ENCODE measurements at regions not wholly inside any gene's neighbourhood (a gene's known extent, or its start where the extent isn't known, plus 50 kb on each side); places are given as distances from the start of the nearest gene placed in this dataset.

- no peak for DNase-seq (ENCODE audit: low spot score)
Observed at GRCh38 chr4:30443289-30443688, 276.9 kb upstream of the PCDH7 start.

- no peak for DNase-seq (ENCODE audit: low spot score)
Observed at GRCh38 chr4:30450474-30450873, 269.7 kb upstream of the PCDH7 start.

- no peak for DNase-seq (ENCODE audit: low spot score)
Observed at GRCh38 chr4:30454504-30454903, 265.7 kb upstream of the PCDH7 start.

GRCh38 chr4:30456716-30457115 is 263.5 kb upstream of the PCDH7 start:
- DNase-seq (ENCODE audit: low spot score), result no peak

GRCh38 chr4:30460818-30461217 is 259.4 kb upstream of the PCDH7 start:
- DNase-seq (ENCODE audit: low spot score), result no peak

GRCh38 chr4:30461218-30461617 is 259.0 kb upstream of the PCDH7 start:
- no peak for DNase-seq (ENCODE audit: low spot score)

- no peak for DNase-seq (ENCODE audit: low spot score)
Observed at GRCh38 chr4:30462445-30463090, 257.6 kb upstream of the PCDH7 start.

GRCh38 chr4:30471861-30472260 is 248.3 kb upstream of the PCDH7 start:
- no peak for DNase-seq (ENCODE audit: low spot score)

- DNase-seq (ENCODE audit: low spot score), result no peak
Observed at GRCh38 chr4:30473225-30473624, 246.9 kb upstream of the PCDH7 start.

- no peak for DNase-seq (ENCODE audit: low spot score)
Observed at GRCh38 chr4:30495251-30495650, 224.9 kb upstream of the PCDH7 start.

GRCh38 chr4:30495651-30496310 is 224.4 kb upstream of the PCDH7 start:
- no peak for DNase-seq (ENCODE audit: low spot score)

- no peak for DNase-seq (ENCODE audit: low spot score)
Observed at GRCh38 chr4:30511751-30512150, 208.4 kb upstream of the PCDH7 start.

- no peak for DNase-seq (ENCODE audit: low spot score)
Observed at GRCh38 chr4:30518211-30518610, 202.0 kb upstream of the PCDH7 start.

GRCh38 chr4:30525662-30526315 is 194.4 kb upstream of the PCDH7 start:
- DNase-seq (ENCODE audit: low spot score), result no peak

- no peak for DNase-seq (ENCODE audit: low spot score)
Observed at GRCh38 chr4:30535255-30535654, 184.9 kb upstream of the PCDH7 start.

- DNase-seq (ENCODE audit: low spot score), result no peak
Observed at GRCh38 chr4:30536231-30536630, 183.9 kb upstream of the PCDH7 start.

- DNase-seq (ENCODE audit: low spot score), result no peak
Observed at GRCh38 chr4:30537456-30537855, 182.7 kb upstream of the PCDH7 start.

GRCh38 chr4:30538794-30539193 is 181.4 kb upstream of the PCDH7 start:
- no peak for DNase-seq (ENCODE audit: low spot score)

GRCh38 chr4:30543057-30543456 is 177.1 kb upstream of the PCDH7 start:
- DNase-seq (ENCODE audit: low spot score), result no peak

GRCh38 chr4:30553151-30553550 is 167.0 kb upstream of the PCDH7 start:
- DNase-seq (ENCODE audit: low spot score), result no peak

GRCh38 chr4:30553706-30554105 is 166.5 kb upstream of the PCDH7 start:
- no peak for DNase-seq (ENCODE audit: low spot score)

- DNase-seq (ENCODE audit: low spot score), result no peak
Observed at GRCh38 chr4:30555775-30556174, 164.4 kb upstream of the PCDH7 start.

- no peak for DNase-seq (ENCODE audit: low spot score)
Observed at GRCh38 chr4:30559481-30559880, 160.7 kb upstream of the PCDH7 start.
